ENCODE measurements at regions not wholly inside any gene's neighbourhood (a gene's known extent, or its start where the extent isn't known, plus 50 kb on each side); places are given as distances from the start of the nearest gene placed in this dataset.
"Not testable (repeated sequence)": the region's sequence is repeated elsewhere in the genome, so short reads cannot be mapped to it uniquely, and the experiment has no call there.

DNA sequence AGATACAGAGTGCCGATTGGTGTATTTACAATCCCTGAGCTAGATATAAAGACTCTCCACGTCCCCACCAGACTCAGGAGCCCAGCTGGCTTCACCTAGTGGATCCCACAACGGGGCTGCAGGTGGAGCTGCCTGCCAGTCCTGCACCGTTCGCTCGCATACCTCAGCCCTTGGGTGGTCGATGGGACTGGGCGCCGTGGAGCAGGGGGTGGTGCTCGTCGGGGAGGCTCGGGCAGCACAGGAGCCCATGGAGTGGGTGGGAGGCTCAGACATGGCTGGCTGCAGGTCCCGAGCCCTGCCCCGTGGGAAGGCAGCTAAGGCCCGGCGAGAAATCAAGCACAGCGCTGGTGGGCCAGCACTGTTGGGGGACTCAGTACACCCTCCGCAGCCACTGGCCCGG, 1093.6 kb downstream of the TYW1 start:
- H3K4me1 ChIP-seq (ENCODE audit: control insufficient read depth in 5 of 5, insufficient read depth in 5 of 5, low read length in 5 of 5); H3K4me3 ChIP-seq (ENCODE audit: low read depth in 1 of 5, low read length in 5 of 5); H3K27me3 ChIP-seq (ENCODE audit: control insufficient read depth in 5 of 5, insufficient read depth in 4 of 5, low read length in 5 of 5); H3K9ac ChIP-seq (ENCODE audit: low read length in 5 of 5); H3K27ac ChIP-seq (ENCODE audit: low read depth, low read length); H3K9me3 ChIP-seq (ENCODE audit: control insufficient read depth in 5 of 5, low read length in 5 of 5); H3K36me3 ChIP-seq (ENCODE audit: control insufficient read depth in 5 of 5, insufficient read depth in 5 of 5, low read length in 5 of 5): not testable (repeated sequence)

DNA sequence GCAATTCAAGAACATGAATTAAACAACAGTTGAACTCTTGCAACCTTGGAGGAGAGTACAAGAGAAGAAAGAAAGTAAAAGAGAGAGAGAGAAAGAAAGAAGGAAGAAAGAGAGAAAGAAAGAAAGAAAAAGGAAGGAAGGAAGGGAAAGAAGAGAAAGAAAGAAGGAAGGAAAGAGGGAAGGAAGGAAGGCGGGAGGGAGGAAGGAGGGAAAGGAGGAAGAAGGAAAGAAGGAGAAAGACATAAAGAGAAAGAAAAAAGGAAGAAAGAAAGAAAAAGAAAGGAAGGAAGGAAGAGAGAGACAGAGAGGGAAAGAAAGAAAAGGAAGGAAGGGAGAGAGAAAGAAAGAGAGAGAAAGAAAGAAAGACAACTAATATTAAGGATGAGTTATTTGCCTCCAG, 1106.7 kb downstream of the TYW1 start:
- Histone ChIP-seq H3K9me3 (ENCODE audit: control insufficient read depth in 5 of 5, low read length in 5 of 5) (no peaks in the 10 kb centered on the region), H3K36me3 (ENCODE audit: control insufficient read depth in 5 of 5, insufficient read depth in 5 of 5, low read length in 5 of 5) (no peaks in the 10 kb centered on the region), H3K4me3 (ENCODE audit: low read depth in 1 of 5, low read length in 5 of 5) (no peak overlapping the region), H3K27me3 (ENCODE audit: control insufficient read depth in 5 of 5, insufficient read depth in 4 of 5, low read length in 5 of 5) (peaks cover 0 to 6% (median 4%) of the 10 kb centered on the region in 5 donors), H3K4me1 (ENCODE audit: control insufficient read depth in 5 of 5, insufficient read depth in 5 of 5, low read length in 5 of 5) (no peaks in the 10 kb centered on the region), H3K9ac (ENCODE audit: low read length in 5 of 5) (no peak overlapping the region), H3K27ac (ENCODE audit: low read depth, low read length) (no peak overlapping the region)

DNA sequence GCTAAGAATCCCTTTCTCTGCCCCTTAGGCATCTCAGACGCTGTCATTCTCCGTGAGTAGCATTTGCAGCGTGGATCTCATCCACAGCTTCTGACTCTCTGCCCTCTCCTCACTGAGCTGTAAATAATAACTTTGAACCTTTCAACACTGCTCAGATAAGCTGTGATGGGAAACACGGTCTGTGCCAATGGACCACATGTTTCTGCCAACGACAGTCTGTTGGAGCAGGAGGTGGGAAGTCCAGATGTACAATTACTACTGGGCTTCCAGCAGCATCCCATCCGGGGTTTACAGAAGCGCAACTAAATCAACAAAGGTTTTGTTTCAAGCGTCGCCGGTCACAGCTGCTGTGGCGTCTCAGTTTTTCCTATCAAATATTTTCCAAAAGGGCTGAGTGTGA, 1110.6 kb downstream of the TYW1 start:
- no peak overlapping the region for H3K27ac ChIP-seq (ENCODE audit: low read depth, low read length)
- no peaks in the 10 kb centered on the region for H3K4me1 ChIP-seq (ENCODE audit: control insufficient read depth in 5 of 5, insufficient read depth in 5 of 5, low read length in 5 of 5)
- H3K9ac ChIP-seq (ENCODE audit: low read length in 5 of 5), result no peak overlapping the region
- no peaks in the 10 kb centered on the region for H3K9me3 ChIP-seq (ENCODE audit: control insufficient read depth in 5 of 5, low read length in 5 of 5)
- H3K27me3 ChIP-seq (ENCODE audit: control insufficient read depth in 5 of 5, insufficient read depth in 4 of 5, low read length in 5 of 5), result peaks cover 0 to 6% (median 4%) of the 10 kb centered on the region in 5 donors
- H3K4me3 ChIP-seq (ENCODE audit: low read depth in 1 of 5, low read length in 5 of 5), result no peak overlapping the region
- H3K36me3 ChIP-seq (ENCODE audit: control insufficient read depth in 5 of 5, insufficient read depth in 5 of 5, low read length in 5 of 5), result no peaks in the 10 kb centered on the region

DNA sequence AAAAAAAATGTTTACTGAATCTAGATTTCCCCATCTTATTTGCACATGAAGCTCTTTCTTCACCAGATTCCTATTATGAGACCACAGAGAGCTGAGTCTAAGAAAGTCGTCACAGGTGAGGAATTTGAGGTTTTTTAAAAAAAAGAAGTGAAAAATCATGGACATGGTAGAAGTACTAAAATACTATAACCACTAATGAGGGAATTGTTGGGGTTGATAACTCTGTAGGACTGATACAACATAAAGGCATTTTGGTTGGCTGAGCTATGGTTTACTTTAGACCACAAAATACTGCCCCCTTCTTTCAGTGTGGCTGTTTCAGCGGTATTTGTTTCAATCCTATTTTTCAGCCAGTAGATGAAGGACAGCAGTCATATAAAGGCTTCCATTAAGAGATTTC, 1111.3 kb downstream of the TYW1 start:
- H3K27me3 ChIP-seq (ENCODE audit: control insufficient read depth in 5 of 5, insufficient read depth in 4 of 5, low read length in 5 of 5), result peaks cover 0 to 6% (median 4%) of the 10 kb centered on the region in 5 donors
- H3K4me1 ChIP-seq (ENCODE audit: control insufficient read depth in 5 of 5, insufficient read depth in 5 of 5, low read length in 5 of 5), result no peaks in the 10 kb centered on the region
- H3K9ac ChIP-seq (ENCODE audit: low read length in 5 of 5), result no peak overlapping the region
- no peaks in the 10 kb centered on the region for H3K36me3 ChIP-seq (ENCODE audit: control insufficient read depth in 5 of 5, insufficient read depth in 5 of 5, low read length in 5 of 5)
- H3K9me3 ChIP-seq (ENCODE audit: control insufficient read depth in 5 of 5, low read length in 5 of 5), result no peaks in the 10 kb centered on the region
- H3K27ac ChIP-seq (ENCODE audit: low read depth, low read length), result no peak overlapping the region
- H3K4me3 ChIP-seq (ENCODE audit: low read depth in 1 of 5, low read length in 5 of 5), result no peak overlapping the region

DNA sequence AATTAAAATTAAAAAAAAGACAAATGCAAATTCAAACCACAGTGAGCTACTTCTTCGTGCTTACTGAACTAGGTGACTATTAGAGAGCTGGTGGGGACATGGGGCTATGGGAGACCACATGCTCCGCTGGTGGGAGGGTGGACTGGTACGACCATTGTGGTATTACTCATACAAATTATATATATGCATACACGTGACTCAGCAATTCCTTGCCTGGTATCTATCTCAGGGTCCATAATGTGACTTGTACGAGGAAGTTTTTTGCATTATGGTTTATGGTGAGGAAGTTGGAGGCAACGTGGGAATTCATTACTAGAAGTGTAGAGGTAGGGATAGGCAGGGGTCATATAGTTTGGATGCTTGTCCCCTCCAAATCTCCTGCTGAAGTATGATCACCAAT, 1112.7 kb downstream of the TYW1 start:
- Histone ChIP-seq H3K9ac (ENCODE audit: low read length in 5 of 5) (no peak overlapping the region), H3K36me3 (ENCODE audit: control insufficient read depth in 5 of 5, insufficient read depth in 5 of 5, low read length in 5 of 5) (no peaks in the 10 kb centered on the region), H3K27ac (ENCODE audit: low read depth, low read length) (no peak overlapping the region), H3K4me1 (ENCODE audit: control insufficient read depth in 5 of 5, insufficient read depth in 5 of 5, low read length in 5 of 5) (no peaks in the 10 kb centered on the region), H3K27me3 (ENCODE audit: control insufficient read depth in 5 of 5, insufficient read depth in 4 of 5, low read length in 5 of 5) (peaks cover 0 to 6% (median 4%) of the 10 kb centered on the region in 5 donors), H3K9me3 (ENCODE audit: control insufficient read depth in 5 of 5, low read length in 5 of 5) (no peaks in the 10 kb centered on the region), H3K4me3 (ENCODE audit: low read depth in 1 of 5, low read length in 5 of 5) (no peak overlapping the region)

DNA sequence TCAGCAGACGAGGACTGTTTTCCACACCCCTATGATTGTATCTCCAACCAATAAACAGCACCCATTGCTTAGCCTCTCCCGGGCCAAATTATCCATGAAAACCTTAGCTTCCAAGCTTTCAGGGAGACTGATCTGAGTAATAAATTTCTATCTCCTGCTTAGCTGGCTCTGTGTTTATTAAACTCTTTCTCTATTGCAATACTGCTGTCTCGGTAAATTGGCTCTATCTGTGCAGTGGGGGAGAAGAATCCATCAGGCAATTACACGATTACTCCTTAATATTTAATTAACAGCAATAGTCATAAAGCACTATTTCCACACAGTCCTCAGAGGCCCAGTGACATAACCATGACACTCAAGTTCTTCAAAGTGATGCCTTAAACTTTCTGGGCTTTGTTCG, 1122.8 kb downstream of the TYW1 start:
- Histone ChIP-seq H3K4me1 (ENCODE audit: control insufficient read depth in 5 of 5, insufficient read depth in 5 of 5, low read length in 5 of 5) (no peaks in the 10 kb centered on the region), H3K27ac (ENCODE audit: low read depth, low read length) (no peak overlapping the region), H3K27me3 (ENCODE audit: control insufficient read depth in 5 of 5, insufficient read depth in 4 of 5, low read length in 5 of 5) (no peaks in the 10 kb centered on the region), H3K4me3 (ENCODE audit: low read depth in 1 of 5, low read length in 5 of 5) (no peak overlapping the region), H3K9me3 (ENCODE audit: control insufficient read depth in 5 of 5, low read length in 5 of 5) (peaks cover 9 to 26% (median 19%) of the 10 kb centered on the region in 5 donors), H3K36me3 (ENCODE audit: control insufficient read depth in 5 of 5, insufficient read depth in 5 of 5, low read length in 5 of 5) (no peaks in the 10 kb centered on the region), H3K9ac (ENCODE audit: low read length in 5 of 5) (no peak overlapping the region)

DNA sequence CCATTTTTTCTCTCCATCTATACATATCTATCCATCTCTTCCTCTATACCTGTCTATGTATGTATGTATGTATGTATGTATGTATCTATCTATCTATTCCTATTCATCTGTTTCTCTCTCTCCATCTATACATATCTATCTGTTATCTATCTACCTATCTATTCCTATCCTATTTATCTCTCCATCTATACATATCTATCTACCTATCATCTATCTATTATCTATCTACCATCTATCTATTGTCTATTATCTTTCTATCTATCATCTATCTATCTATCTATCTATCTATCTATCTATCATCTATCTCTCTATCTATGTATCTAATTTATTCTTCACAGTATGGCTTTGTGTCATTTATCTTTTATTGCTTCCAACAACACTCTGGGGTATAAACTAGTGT, 1124.4 kb downstream of the TYW1 start:
- Histone ChIP-seq H3K4me1 (ENCODE audit: control insufficient read depth in 5 of 5, insufficient read depth in 5 of 5, low read length in 5 of 5) (no peaks in the 10 kb centered on the region), H3K27me3 (ENCODE audit: control insufficient read depth in 5 of 5, insufficient read depth in 4 of 5, low read length in 5 of 5) (peaks cover 0 to 8% (median 0%) of the 10 kb centered on the region in 5 donors), H3K27ac (ENCODE audit: low read depth, low read length) (no peak overlapping the region), H3K9ac (ENCODE audit: low read length in 5 of 5) (no peak overlapping the region), H3K9me3 (ENCODE audit: control insufficient read depth in 5 of 5, low read length in 5 of 5) (peaks cover 9 to 26% (median 19%) of the 10 kb centered on the region in 5 donors), H3K4me3 (ENCODE audit: low read depth in 1 of 5, low read length in 5 of 5) (no peak overlapping the region), H3K36me3 (ENCODE audit: control insufficient read depth in 5 of 5, insufficient read depth in 5 of 5, low read length in 5 of 5) (no peaks in the 10 kb centered on the region)

DNA sequence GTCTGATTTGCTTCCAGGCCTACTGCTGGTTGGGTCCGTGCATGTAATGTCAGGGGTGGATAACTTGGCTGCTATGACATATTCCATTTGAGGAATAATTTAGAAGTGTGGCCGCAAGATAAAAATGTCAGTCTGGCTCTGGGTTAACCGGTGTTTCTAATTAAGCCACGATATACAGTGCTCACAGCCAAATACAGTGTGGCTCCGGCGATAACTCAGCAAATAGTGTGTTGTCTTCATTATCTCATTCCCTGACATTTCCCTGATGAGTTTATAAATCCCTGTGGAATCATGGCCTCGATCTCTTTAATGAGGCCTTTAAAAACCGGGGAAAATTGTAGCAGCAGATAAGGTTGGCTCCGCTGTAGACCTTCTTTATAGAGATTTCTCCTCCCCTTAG, 1125.0 kb downstream of the TYW1 start:
- Histone ChIP-seq H3K27me3 (ENCODE audit: control insufficient read depth in 5 of 5, insufficient read depth in 4 of 5, low read length in 5 of 5) (peaks cover 0 to 8% (median 0%) of the 10 kb centered on the region in 5 donors), H3K36me3 (ENCODE audit: control insufficient read depth in 5 of 5, insufficient read depth in 5 of 5, low read length in 5 of 5) (no peaks in the 10 kb centered on the region), H3K9ac (ENCODE audit: low read length in 5 of 5) (no peak overlapping the region), H3K4me1 (ENCODE audit: control insufficient read depth in 5 of 5, insufficient read depth in 5 of 5, low read length in 5 of 5) (no peaks in the 10 kb centered on the region), H3K9me3 (ENCODE audit: control insufficient read depth in 5 of 5, low read length in 5 of 5) (peaks cover 9 to 25% (median 19%) of the 10 kb centered on the region in 5 donors), H3K4me3 (ENCODE audit: low read depth in 1 of 5, low read length in 5 of 5) (no peak overlapping the region), H3K27ac (ENCODE audit: low read depth, low read length) (no peak overlapping the region)

DNA sequence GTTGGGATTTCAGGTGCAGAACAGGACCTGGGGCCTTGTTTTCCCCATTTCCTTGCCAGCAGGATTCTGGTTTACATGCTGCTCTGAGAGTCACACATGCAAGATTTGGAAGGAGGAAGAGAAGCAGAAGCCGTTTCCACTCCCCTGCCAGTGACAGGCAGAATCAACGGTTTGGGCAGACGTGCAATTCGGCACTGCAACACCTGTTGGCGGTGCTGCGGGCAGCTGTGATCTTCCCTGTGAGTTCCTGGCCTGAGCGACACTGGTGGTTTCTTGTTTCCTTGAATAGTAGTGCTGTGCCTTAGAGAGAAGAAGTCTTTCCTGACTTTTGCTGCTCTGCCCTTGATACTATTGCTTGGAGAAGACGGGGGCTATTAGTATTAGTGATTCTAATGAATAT, 1126.2 kb downstream of the TYW1 start:
- H3K27ac ChIP-seq (ENCODE audit: low read depth, low read length), result no peak overlapping the region
- H3K4me1 ChIP-seq (ENCODE audit: control insufficient read depth in 5 of 5, insufficient read depth in 5 of 5, low read length in 5 of 5), result no peaks in the 10 kb centered on the region
- no peaks in the 10 kb centered on the region for H3K36me3 ChIP-seq (ENCODE audit: control insufficient read depth in 5 of 5, insufficient read depth in 5 of 5, low read length in 5 of 5)
- no peak overlapping the region for H3K4me3 ChIP-seq (ENCODE audit: low read depth in 1 of 5, low read length in 5 of 5)
- peaks cover 9 to 25% (median 19%) of the 10 kb centered on the region in 5 donors for H3K9me3 ChIP-seq (ENCODE audit: control insufficient read depth in 5 of 5, low read length in 5 of 5)
- H3K9ac ChIP-seq (ENCODE audit: low read length in 5 of 5), result no peak overlapping the region
- peaks cover 0 to 8% (median 0%) of the 10 kb centered on the region in 5 donors for H3K27me3 ChIP-seq (ENCODE audit: control insufficient read depth in 5 of 5, insufficient read depth in 4 of 5, low read length in 5 of 5)

DNA sequence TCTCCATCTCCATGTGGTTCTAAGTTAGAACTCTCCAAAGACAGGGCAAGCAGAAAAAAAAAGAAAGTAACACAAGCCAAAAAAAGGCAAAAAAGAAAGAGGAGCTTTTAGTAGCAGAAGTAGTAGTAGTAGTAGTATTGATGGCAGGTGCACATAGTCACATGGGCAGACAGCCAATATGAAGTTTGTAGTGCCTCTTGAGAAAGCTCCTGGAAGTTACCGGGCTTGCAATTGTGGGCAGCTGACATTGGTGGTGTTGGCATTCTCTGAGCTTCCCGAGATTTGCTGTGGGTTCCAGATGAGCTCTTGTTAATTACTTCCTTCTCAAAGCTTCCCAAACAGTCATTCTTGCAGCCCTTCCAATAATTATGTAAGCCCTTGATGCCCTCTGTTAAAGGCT, 1128.5 kb downstream of the TYW1 start:
- Histone ChIP-seq H3K9me3 (ENCODE audit: control insufficient read depth in 5 of 5, low read length in 5 of 5) (peaks cover 0 to 8% (median 2%) of the 10 kb centered on the region in 5 donors), H3K27ac (ENCODE audit: low read depth, low read length) (no peak overlapping the region), H3K4me3 (ENCODE audit: low read depth in 1 of 5, low read length in 5 of 5) (no peak overlapping the region), H3K36me3 (ENCODE audit: control insufficient read depth in 5 of 5, insufficient read depth in 5 of 5, low read length in 5 of 5) (no peaks in the 10 kb centered on the region), H3K4me1 (ENCODE audit: control insufficient read depth in 5 of 5, insufficient read depth in 5 of 5, low read length in 5 of 5) (no peaks in the 10 kb centered on the region), H3K27me3 (ENCODE audit: control insufficient read depth in 5 of 5, insufficient read depth in 4 of 5, low read length in 5 of 5) (peaks cover 0 to 8% (median 0%) of the 10 kb centered on the region in 5 donors), H3K9ac (ENCODE audit: low read length in 5 of 5) (no peak overlapping the region)

DNA sequence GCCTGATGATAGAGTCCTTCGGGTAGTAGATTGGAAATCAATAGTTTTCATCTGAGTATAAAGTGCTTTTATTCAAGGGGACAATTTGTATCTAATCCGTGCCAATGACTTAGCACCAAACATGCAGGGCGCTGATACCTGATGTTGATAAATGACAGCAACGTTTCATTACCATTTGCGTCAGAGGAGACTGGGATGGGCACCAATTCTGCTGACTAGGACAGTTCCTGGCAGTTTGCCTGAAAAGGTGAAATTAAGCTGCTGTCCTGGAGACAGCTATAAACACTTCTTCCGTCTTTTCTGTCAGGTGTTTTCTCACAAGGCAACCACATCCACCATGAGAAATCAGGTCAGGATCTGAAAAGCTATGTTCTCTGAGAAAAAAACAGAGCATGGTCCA, 1136.4 kb downstream of the TYW1 start:
- Histone ChIP-seq H3K27ac (ENCODE audit: low read depth, low read length) (no peak overlapping the region), H3K4me3 (ENCODE audit: low read depth in 1 of 5, low read length in 5 of 5) (no peak overlapping the region), H3K27me3 (ENCODE audit: control insufficient read depth in 5 of 5, insufficient read depth in 4 of 5, low read length in 5 of 5) (no peaks in the 10 kb centered on the region), H3K4me1 (ENCODE audit: control insufficient read depth in 5 of 5, insufficient read depth in 5 of 5, low read length in 5 of 5) (no peaks in the 10 kb centered on the region), H3K9me3 (ENCODE audit: control insufficient read depth in 5 of 5, low read length in 5 of 5) (no peaks in the 10 kb centered on the region), H3K36me3 (ENCODE audit: control insufficient read depth in 5 of 5, insufficient read depth in 5 of 5, low read length in 5 of 5) (no peaks in the 10 kb centered on the region), H3K9ac (ENCODE audit: low read length in 5 of 5) (no peak overlapping the region)
